ENCODE measurements at regions not wholly inside any gene's neighbourhood (a gene's known extent, or its start where the extent isn't known, plus 50 kb on each side); places are given as distances from the start of the nearest gene placed in this dataset.

- H3K4me3 ChIP-seq (ENCODE audit: low read depth, low read length) = no peak overlapping the region
- TF ChIP-seq CTCF (IDR thresholded peaks at IDR 0.05; ENCODE audit: low read depth, low read length) = no peak
Measured at GRCh38 chr12:4148418-4149056, 125.0 kb upstream of the CCND2 start.

DNA sequence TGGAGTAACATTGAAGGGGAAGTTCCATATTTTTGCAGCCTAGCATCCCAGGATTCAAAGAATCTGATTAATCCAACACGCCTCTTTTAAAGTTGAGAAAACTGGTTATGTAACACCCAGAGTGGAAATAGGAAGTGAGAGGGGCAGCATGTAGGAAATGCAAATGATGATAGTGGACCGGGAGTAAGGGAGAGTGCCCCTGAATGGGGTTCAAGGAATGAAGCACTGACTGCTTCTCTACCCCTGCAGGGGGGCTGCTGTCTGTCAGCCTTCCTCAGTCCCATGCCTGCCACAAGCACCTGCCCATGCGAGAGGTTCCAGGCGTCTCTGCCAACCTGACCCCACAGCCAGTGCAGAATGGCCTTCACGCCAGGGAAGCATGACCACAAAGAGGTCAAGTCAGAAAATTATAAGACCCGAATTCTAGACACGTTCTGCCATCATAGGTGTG lies 126.5 kb upstream of the CCND2 start:
- no peak for TF ChIP-seq CTCF (IDR thresholded peaks at IDR 0.05; ENCODE audit: low read depth, low read length)
- H3K4me3 ChIP-seq (ENCODE audit: low read depth, low read length) = no peak overlapping the region

- H3K4me3 ChIP-seq (ENCODE audit: low read depth, low read length) = no peak overlapping the region
- TF ChIP-seq CTCF (IDR thresholded peaks at IDR 0.05; ENCODE audit: low read depth, low read length) = no peak
Measured at GRCh38 chr12:4145990-4146859, 127.3 kb upstream of the CCND2 start.

DNA sequence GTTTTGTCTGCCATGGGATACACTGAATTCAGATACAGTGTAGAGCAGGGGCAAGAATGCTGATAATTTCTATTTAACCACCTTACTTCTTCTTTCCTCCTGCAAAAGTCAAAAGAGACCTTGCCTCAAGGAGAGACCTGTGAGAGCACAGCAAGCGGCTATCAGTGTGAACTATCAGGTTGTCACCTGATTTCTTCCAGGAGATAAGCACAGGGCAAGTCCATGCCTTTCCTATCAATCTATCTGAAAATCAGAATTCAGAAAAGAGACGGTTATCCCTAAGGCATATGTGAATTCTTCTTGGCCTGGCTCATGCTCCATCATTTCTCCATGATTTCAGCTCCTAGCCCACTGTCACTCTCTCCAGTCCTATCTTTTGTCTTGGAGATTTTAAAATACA lies 128.9 kb upstream of the CCND2 start:
- H3K4me3 ChIP-seq (ENCODE audit: low read depth, low read length) = no peak overlapping the region

GRCh38 chr12:4143896-4144295 lies 129.7 kb upstream of the CCND2 start:
- H3K4me3 ChIP-seq (ENCODE audit: low read depth, low read length) = no peak overlapping the region
- TF ChIP-seq CTCF (IDR thresholded peaks at IDR 0.05; ENCODE audit: low read depth, low read length) = no peak

More for the DNA sequence above, 128.9 kb upstream of the CCND2 start:
- TF ChIP-seq CTCF (IDR thresholded peaks at IDR 0.05; ENCODE audit: low read depth, low read length) = no peak

GRCh38 chr12:4141348-4142270 lies 132.0 kb upstream of the CCND2 start:
- no peak for TF ChIP-seq CTCF (IDR thresholded peaks at IDR 0.05; ENCODE audit: low read depth, low read length)
- no peak overlapping the region for H3K4me3 ChIP-seq (ENCODE audit: low read depth, low read length)

All from WI38 (cell line).